Amniotic stem cell (primary cell): ENCODE measurements at regions not wholly inside any gene's neighbourhood (a gene's known extent, or its start where the extent isn't known, plus 50 kb on each side); places are given as distances from the start of the nearest gene placed in this dataset.
A peak's percentile ranks its signal among the peaks of the same experiment; 100 is the strongest.

ENCODE experiments used
- DNase-seq: peaks from one replicate; lab custom pipeline; 2025; lab: John Stamatoyannopoulos, UW

DNA sequence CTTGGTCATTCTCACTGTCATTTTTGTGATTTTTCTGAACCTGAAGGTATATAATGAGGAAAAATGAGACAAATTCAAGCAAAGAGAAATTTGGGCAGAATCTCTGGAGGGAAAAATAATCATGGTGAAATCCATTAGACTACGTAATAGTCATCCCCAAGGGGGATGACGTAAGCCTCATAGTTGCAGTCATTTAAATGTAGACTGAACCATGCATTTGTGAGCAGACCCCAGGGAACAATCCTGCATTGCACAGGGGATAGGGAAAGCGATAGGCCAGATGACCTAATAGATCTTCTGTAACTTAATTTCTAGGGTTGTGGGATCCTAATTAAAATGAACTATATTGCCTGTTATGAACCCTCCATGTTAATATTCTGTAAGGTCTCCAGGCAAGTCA lies 167.4 kb upstream of the C1orf21 start:
- DNase-seq: no peak

DNA sequence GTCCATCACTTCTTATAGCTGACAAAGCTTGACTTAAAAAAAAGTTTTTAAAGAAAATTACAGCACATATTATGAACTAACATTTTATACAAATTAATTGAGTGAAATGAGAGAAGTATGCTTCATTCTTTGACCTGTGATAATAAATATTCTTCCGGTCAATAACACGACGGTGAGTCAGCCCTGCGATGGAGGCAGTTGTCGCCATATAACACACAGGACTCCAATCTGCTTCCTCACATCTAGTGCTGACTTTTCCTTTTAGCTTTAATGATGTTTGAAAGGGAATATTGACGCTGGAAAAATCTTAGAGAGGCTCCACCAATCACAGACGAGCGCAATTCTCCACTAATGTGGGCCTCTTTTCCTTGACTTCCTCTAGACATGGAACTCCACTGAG lies 166.9 kb upstream of the C1orf21 start:
- DNase-seq: no peak

DNA sequence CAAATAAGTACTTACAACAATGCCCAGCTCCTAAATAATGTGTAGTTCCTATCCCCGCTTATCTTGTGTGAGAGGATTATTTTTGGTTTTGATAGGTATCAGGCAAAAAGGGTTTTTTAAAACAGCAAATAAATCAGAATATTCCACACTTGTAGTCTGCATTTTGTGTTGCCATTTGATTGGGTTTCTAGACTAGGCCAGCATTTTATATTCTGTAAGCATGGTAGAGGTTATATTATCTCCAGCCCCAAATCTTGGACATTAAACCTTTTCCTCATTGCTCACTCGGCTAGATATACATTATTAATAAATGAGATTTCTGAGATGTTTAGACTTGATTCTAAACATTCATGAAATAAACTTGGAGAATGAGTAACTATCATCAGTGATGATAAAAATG lies 165.7 kb upstream of the C1orf21 start:
- DNase-seq: no peak

DNA sequence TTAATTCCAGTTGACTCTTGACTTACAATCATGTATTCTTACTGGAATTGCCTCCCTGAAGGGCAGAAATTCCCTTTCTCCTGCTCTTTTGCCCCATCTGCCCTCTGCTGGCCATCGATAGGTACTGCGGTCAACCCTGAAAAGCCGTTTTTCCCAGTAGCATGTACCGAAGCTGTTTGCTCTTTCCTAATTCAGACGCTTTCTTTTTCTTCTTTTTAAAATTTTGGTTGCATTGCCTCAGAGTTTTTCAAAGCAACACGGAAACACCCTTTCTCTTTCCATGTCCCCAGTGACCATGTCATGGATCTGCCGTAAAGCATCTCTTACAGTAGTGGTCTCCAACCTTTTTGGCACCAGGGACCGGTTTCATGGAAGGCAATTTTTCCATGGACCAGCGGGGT lies 164.2 kb upstream of the C1orf21 start:
- DNase-seq: peak; percentile 29

DNA sequence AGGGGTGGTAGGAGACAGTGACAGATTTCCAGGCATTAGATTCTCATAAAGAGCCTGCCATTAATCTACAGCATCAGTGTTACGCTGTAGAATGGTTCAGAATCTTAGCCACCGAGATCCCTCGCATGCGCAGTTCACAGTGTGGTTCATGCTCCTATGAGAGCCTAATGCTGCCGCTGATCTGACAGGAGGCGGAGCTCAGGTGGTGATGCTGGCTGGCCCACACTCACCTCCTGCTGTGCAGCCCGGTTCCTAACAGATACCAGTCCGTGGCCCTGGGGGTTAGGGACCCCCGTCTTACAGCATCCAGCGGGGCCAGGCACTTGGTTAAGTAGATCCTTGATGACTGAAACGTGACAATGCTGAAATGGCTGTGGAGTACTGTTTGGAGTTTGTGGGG lies 163.6 kb upstream of the C1orf21 start:
- no peak for DNase-seq

DNA sequence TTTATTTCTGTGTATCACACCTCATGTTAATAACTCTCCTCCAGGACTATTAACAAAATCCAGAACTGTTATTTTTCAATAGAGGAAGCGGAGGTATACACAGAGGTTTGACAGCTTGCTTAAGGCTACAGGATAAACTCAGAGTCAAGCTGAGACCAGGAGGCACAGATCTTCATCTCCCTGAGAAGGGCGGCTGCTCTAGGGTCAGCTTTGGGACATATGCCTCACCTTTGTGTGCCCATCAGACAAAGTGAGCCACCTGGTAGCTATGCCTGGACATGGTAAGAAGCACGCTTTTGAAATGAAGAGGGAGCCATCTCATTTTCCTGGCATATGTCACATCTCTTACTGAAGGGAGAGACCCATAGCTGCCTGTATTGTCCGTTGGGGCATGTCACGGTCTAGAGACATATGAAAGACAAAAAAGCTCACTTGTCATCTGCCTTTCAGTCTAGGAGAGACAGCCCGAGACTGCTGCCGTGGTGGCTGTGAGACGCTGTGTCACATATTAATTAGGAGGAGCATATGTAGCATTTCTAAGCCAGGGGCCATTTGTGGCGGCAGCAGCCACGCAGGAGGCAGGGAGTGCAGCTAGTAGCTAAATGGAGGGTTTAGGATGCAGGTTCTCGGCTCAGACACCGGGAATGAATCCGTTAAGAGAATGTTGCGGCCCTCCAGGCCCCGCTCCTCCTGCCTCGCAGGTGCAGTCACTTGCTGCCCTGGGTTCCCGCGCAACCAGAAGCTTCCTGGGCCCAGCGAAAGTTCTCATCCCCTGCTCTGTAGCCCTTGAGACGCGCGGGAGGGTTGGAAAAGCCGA lies 161.3 kb upstream of the C1orf21 start:
- DNase-seq: no peak

DNA sequence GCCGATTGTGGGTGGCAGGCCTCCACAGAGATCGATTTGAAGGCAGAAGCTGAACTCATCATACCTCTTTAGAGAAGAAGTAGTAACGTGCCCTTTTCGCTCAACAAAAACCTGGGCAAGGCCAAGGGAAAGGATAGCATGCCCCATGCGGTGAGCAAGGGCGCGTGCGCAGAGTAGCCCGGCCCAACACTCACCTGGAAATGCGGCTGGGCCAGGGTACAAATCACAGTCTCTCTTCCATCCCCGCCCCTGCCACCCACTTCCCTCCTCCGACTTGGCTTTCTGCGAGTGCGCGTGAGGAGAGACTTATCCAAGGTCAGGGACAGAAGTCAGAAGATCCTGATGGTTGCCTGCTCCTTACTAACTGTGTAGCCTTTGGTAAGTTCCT lies 160.7 kb upstream of the C1orf21 start:
- DNase-seq: no peak

DNA sequence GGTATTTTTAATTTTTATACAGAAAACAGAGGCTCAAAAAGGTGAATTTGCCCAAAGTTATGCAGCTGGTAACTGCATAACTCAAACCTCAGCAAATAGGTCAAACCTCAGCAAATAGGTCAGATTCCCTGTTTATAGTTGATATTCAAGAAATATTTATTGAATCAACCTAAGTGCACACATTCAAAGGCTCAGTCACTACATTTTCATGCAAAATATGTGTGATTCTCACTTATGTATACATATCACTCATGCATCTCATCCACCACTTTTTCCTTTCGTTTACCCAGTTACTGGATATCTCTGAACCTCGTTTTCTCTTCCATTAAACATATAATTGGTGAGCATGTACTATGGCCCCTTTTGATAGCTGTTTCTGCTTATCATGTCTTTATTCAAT lies 158.3 kb upstream of the C1orf21 start:
- no peak for DNase-seq

DNA sequence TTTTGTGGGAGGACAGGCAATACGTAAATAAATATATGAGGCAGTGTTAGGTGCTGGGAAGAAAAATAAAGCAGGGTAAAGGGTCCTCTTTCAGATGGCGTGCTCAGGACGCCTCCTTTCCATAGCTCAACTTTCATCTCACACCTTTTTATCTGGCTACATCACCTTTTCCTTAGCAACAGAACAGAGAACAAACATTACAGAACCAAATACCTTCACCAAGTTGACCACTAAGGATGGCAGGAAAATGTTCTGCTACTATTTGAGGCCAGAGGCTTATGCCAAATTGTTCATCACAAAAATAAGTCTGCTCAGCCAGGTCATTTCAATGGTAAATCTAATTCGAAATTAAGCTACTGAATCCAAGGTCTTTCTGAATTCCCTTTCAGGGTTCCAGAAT lies 149.2 kb upstream of the C1orf21 start:
- DNase-seq: no peak

DNA sequence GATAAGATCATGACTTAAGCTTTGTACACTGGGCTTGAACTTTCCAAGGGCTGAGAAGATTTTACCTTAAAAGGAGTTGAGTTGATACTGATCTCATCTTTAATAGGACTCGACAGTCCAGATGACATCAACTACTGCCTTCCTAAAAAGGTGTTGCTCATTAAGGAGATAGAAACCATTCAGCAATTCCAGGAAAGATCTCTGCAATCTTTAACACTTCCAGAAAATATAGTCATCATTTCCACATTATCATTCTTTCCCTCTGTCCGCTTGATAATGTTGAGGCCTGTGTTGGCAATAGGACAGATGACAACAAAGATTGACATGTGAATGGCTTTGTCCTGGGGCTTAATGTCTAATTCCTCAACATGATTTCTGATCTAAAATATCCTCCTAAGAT lies 145.4 kb upstream of the C1orf21 start:
- no peak for DNase-seq

DNA sequence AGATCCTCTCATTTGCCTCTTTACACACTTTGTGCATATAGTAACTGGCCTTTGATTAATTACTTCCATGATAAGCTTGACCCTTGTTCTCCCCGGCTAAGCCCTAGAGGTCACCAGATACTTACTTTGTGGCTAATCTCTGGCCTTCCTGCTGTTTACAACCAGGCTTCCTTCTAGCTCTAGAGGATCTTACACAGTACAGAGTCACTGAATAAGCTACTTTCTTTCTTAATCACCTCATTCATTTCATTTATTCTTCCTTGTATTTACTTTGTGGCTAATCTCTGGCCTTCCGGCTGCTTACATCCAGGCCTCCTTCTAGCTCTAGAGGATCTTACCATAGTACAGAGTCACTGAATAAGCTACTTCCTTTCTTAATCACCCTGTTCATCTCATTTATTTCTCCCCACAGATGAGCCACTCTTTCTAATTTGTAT lies 144.3 kb upstream of the C1orf21 start:
- DNase-seq: peak; percentile 2

DNA sequence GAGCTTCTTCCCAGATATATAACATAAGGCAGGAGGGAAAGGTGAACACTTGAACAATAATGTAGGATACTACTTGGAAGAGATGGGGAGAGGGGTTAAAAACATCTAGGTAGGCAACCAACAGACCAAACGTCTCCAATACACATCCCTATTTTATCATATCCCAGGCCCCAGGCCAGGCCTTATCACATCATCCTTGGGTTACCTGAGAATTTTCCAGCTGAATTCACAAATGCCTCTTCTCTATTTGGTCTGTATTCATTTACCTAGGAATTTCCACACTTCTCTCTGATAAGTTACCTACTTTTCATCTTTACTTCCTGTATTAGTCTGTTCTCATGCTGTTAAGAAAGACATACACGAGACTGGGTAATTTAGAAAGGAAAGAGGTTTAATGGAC lies 141.9 kb upstream of the C1orf21 start:
- DNase-seq: no peak

DNA sequence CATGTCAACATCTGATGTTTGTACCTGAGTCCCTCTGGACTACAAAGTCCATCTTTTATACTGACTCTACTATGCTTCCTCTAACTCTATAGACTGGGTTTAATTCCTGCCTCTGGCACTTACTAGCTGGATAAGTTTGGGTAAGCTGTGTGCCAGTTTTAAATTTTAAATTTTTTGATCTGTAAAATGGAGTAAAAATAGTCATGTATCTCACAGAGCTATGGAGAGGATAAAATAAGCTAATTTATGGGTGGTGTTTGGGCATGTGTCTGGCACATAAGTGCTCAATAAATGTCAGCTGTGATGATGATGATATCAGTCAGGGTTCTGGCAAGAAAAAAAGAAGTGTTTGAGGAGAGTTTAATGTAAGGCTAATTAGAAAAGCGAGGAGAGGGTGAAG lies 139.2 kb upstream of the C1orf21 start:
- no peak for DNase-seq

DNA sequence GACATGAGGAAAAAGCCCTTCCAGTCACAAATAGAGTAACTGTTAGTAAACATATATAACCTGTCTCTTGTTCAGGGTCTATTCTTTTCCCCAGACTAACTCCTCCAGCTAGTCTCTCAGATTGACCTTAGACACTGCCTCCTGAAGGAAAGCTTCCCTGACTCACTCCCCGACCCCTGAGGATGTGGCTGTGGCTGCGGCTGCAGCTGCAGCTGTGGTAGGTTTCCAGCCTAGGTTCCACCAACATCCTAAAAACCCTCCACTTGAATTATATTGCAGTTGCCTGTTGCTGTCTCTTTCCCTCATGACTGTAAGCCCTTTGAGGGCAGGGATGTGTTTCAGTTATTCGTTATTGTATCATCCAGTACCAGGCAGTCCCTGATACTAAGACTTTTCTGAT lies 132.9 kb upstream of the C1orf21 start:
- DNase-seq: no peak

DNA sequence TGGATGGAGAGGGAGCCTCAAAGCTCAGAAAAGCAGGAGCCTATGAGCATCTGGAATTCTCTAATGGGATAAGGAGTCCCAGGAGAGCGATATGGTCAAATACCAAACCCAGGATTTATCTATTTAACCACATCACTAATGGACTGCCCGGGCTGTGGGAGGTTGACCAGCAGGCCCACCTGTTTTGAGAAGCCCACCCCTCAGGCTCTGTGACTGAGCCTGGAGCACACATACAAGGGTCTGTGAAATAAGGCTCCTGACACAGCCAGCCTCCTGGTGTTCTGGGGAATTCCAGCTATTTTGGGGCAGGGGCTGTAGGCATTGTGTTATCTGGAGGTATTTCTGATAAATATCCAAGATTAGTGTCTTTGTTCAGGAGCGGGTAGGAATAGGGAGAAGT lies 132.0 kb upstream of the C1orf21 start:
- no peak for DNase-seq

DNA sequence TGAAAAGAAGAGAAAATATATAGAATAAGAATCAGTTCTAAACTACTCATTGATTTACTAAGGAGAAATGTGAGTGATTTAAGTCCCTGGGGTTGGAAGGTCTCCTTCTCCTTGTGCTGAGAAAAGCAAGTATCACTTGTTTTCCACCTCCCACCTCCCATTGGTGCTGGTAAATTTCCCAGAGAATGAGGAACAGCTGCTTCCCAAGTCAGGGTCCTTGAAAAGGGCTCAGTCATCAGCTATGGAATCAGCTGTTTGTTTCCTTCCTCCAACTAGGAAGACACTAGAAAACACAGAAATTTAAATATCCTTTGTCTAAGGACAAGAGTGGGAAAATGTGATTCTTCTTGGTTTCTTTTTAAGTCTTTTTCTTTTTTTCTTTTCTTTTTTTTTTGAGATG lies 131.3 kb upstream of the C1orf21 start:
- DNase-seq: no peak

DNA sequence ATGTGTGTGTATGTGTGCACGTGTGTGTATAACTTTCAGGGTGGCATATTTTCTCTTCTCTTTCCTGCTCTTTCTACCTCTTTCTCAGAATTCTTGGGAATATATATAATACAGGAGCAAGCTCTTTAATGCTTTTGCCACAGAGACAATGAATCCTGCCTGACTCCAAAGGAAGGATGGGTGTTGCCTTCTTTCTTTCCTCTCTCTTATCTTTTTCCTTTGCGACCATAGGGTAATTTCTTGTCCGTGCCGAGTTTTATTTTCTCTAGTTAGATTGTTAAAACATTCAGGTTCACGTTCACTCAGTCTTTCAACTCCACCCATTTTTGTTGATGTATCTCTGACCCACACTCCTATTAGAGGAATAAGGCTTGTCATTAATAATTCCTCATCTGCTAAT lies 129.0 kb upstream of the C1orf21 start:
- DNase-seq: no peak

DNA sequence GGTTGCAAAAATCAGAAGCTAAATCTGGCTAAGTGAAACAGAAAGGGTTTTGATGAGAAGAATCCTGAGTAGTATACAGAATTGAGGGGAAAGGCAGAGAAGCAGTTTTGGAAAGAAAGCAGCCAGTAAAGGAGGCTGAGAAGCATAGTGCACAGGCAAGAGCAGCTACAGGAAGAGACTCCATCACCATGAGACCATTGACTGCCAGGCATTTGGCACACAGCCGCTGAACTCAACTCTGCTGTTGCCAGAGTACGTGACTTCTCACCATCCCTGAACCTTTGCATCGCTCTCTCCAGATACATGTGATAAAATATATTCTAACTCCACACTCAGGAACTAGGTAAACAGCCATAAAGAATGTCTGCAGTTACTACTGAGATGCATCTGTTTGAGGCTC lies 128.3 kb upstream of the C1orf21 start:
- DNase-seq: no peak

DNA sequence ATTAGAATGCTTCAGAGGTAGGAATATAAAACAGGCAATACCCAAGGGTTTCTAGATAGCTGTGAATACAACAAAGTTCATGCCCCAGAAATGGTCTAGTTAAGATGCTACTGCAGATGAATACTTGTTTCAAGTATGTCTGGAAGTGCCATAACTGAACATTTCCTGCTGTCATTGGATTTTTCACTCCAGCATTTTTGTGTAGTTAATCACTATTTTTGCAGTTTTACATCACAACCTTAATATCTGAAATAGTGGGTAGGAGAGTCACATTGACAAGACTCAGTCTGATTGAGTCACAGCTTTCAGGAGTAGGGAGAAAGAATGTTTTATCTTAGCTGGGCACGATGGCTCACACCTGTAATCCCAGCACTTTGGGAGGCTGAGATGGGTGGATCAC lies 126.4 kb upstream of the C1orf21 start:
- no peak for DNase-seq

DNA sequence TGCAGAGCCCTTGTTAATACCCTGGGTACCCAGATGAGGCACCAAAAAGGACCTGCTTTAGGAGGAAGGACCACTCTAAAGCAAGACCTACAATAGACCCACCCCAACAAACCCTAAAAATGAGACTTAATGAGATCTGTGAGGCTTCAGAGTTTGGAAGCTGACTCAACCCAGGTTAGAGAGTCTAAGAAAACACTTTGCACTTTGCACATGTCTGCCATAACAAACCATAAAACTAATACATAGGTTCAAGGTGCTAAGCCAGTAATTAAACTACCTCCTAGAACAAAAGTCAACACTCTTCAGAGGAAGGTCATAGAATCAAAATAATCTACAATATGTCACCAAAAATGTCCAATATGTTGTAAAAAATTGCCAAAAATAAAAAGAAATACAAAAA lies 124.7 kb upstream of the C1orf21 start:
- DNase-seq: no peak

DNA sequence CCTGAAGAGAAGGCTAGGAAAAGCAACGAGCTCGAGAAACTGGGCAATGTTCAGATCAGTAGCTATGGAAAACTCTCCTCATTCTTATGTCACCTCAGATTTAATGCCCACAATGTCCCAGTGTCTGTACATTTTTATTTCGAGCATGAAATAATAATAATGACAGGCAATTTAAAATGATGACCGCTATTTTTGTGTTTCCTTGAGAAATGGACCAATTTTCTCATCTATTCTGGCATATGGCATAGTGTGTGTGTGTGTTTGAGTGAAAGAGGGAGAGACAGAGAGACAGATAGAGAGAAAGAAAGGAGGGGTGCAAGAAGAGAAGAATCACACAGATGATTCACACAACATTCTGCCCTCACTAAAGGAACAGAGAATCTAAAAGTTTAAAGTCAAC lies 119.1 kb upstream of the C1orf21 start:
- no peak for DNase-seq

DNA sequence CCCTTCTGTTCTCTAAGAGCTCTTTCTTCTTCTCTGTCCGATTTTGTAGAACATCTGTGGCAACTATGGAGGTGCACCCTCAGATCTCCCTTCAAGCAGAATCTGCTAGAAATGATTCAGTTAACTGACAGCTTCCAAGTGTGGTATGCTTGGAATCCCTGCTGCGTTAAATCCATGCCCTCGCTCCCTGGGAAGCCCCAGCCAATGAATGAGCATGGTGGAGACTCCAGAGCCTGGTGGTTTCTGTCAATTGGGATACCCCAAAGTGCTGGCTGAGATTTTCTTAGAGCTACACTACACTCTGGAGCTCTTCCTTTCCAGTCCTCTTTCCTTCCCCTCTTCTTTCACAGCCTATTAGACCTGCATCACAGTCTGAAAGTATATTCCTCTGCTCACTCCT lies 116.3 kb upstream of the C1orf21 start:
- DNase-seq: no peak

DNA sequence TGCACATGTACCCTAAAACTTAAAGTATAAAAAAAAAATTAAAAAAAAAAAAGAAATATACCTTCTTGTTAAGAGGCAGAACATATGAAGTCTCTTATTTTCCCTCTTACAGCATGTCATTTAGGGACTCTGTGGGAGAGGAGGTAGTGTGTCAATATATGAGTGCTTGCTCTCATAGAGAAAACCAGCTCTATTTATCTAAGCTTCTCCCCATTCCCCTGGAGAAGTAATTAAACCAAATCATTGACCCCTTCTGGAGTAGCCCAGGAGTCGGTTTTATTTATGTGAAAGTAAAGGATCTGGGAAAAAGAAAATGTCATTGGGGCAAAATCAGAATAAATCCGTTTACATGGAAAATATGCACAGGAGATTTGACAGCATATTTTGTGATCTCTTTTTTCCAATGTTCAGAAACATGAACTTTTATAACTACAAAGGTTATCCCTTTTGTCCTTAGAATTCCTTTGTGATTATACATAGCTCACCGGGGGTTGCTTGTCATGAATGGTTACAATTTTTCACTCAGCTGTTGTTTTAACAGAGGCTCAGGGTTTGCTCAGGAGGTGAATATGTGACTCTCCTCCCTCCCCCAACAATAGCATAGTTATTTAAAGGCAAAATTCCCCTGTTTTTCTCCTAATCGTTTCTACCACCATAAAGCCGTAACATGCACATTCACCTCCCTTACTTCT lies 114.5 kb upstream of the C1orf21 start:
- DNase-seq: no peak

DNA sequence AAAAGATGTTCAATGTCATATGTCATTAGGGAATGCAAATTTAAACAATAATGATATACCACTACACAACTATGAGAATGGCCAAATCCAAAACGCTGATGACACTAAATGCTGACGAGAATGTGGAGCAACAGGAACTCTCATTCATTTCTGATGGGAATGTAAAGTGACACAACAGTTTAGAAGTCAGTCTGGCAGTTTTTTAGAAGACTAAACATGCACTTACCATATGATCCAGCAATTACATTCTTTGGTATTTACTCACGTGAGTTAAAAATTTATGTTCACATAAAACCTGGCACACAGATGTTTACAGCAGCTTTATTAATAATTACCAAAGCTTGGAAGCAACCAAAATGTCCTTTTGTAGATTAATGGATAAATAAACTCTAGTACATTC lies 110.4 kb upstream of the C1orf21 start:
- no peak for DNase-seq
